ENCODE measurements at regions not wholly inside any gene's neighbourhood (a gene's known extent, or its start where the extent isn't known, plus 50 kb on each side); places are given as distances from the start of the nearest gene placed in this dataset.

GRCh38 chr1:222234351-222234750 is 313.6 kb downstream of the HHIPL2 start:
- no peaks in the 10 kb centered on the region for H3K4me1 ChIP-seq
- no peaks in the 10 kb centered on the region for H3K27me3 ChIP-seq
- H3K9me3 ChIP-seq: no peaks in the 10 kb centered on the region
- no peaks in the 10 kb centered on the region for H3K36me3 ChIP-seq
- 83 to 88% methylated on average over 2 of the region's 2 CpGs for WGBS, 2 donors
- H3K27ac ChIP-seq: no peak overlapping the region
- DNase-seq (no peak), ATAC-seq (ENCODE audit: low FRiP score in 2 of 2) (no peak)
- no peak overlapping the region for H3K4me3 ChIP-seq
- no peak for TF ChIP-seq POLR2AphosphoS5 (IDR thresholded peaks at IDR 0.05)
- no peak for TF ChIP-seq CTCF (IDR thresholded peaks at IDR 0.05)
- no peak for TF ChIP-seq EP300 (IDR thresholded peaks at IDR 0.05)
- TF ChIP-seq POLR2A (IDR thresholded peaks at IDR 0.05): no peak

- no peak for TF ChIP-seq POLR2A (IDR thresholded peaks at IDR 0.05)
- TF ChIP-seq CTCF (IDR thresholded peaks at IDR 0.05): no peak
- TF ChIP-seq POLR2AphosphoS5 (IDR thresholded peaks at IDR 0.05): no peak
- no peak for TF ChIP-seq EP300 (IDR thresholded peaks at IDR 0.05)
- WGBS, 2 donors: 69 to 73% methylated on average over 6 of the region's 6 CpGs
- Histone ChIP-seq H3K27me3 (no peaks in the 10 kb centered on the region), H3K36me3 (no peaks in the 10 kb centered on the region), H3K27ac (no peak overlapping the region), H3K4me3 (no peak overlapping the region), H3K4me1 (no peaks in the 10 kb centered on the region), H3K9me3 (no peaks in the 10 kb centered on the region)
- ATAC-seq (ENCODE audit: low FRiP score in 2 of 2) (no peak), DNase-seq (no peak)
Measured at GRCh38 chr1:222233444-222234158, 314.3 kb downstream of the HHIPL2 start.

GRCh38 chr1:222232842-222233241 is 315.1 kb downstream of the HHIPL2 start:
- H3K27ac ChIP-seq: no peak overlapping the region
- DNase-seq: no peak
- H3K4me3 ChIP-seq: no peak overlapping the region
- no peaks in the 10 kb centered on the region for H3K4me1 ChIP-seq
- H3K27me3 ChIP-seq: no peaks in the 10 kb centered on the region
- no peak for ATAC-seq (ENCODE audit: low FRiP score in 2 of 2)
- H3K36me3 ChIP-seq: no peaks in the 10 kb centered on the region
- no peak for TF ChIP-seq CTCF (IDR thresholded peaks at IDR 0.05)
- TF ChIP-seq POLR2A (IDR thresholded peaks at IDR 0.05): no peak
- TF ChIP-seq EP300 (IDR thresholded peaks at IDR 0.05): no peak
- TF ChIP-seq POLR2AphosphoS5 (IDR thresholded peaks at IDR 0.05): no peak
- no peaks in the 10 kb centered on the region for H3K9me3 ChIP-seq

GRCh38 chr1:222229672-222230312 is 318.1 kb downstream of the HHIPL2 start:
- WGBS, 2 donors: 75 to 82% methylated on average over 4 of the region's 4 CpGs
- H3K27ac ChIP-seq: no peak overlapping the region
- no peak overlapping the region for H3K4me3 ChIP-seq
- ATAC-seq (ENCODE audit: low FRiP score in 2 of 2) (no peak), DNase-seq (no peak)
- H3K36me3 ChIP-seq: no peaks in the 10 kb centered on the region
- no peak for TF ChIP-seq CTCF (IDR thresholded peaks at IDR 0.05)
- no peak for TF ChIP-seq EP300 (IDR thresholded peaks at IDR 0.05)
- TF ChIP-seq POLR2AphosphoS5 (IDR thresholded peaks at IDR 0.05): no peak
- no peak for TF ChIP-seq POLR2A (IDR thresholded peaks at IDR 0.05)
- no peaks in the 10 kb centered on the region for H3K9me3 ChIP-seq
- H3K4me1 ChIP-seq: no peaks in the 10 kb centered on the region
- H3K27me3 ChIP-seq: no peaks in the 10 kb centered on the region

- H3K27ac ChIP-seq: no peak overlapping the region
- H3K36me3 ChIP-seq: no peaks in the 10 kb centered on the region
- no peaks in the 10 kb centered on the region for H3K9me3 ChIP-seq
- no peak for ATAC-seq (ENCODE audit: low FRiP score in 2 of 2)
- DNase-seq: no peak
- no peak overlapping the region for H3K4me3 ChIP-seq
- TF ChIP-seq EP300 (IDR thresholded peaks at IDR 0.05): no peak
- no peaks in the 10 kb centered on the region for H3K27me3 ChIP-seq
- WGBS, 2 donors: 57 to 72% methylated on average over 4 of the region's 4 CpGs
- no peaks in the 10 kb centered on the region for H3K4me1 ChIP-seq
Measured at GRCh38 chr1:222225316-222225691, 322.6 kb downstream of the HHIPL2 start.
